ENCODE measurements at regions not wholly inside any gene's neighbourhood (a gene's known extent, or its start where the extent isn't known, plus 50 kb on each side); places are given as distances from the start of the nearest gene placed in this dataset.
"Not testable (repeated sequence)": the region's sequence is repeated elsewhere in the genome, so short reads cannot be mapped to it uniquely, and the experiment has no call there.

- ATAC-seq: no peak
- Mint-ChIP-seq H3K4me3 (no peak overlapping the region), H3K4me1 (no peaks in the 10 kb centered on the region), H3K9me3 (no peaks in the 10 kb centered on the region), H3K27me3 (no peaks in the 10 kb centered on the region), H3K27ac (no peak overlapping the region)
- no peak for DNase-seq
Observed at GRCh38 chr6:8958894-8959511, 523.7 kb upstream of the SLC35B3 start.

- H3K4me3 Mint-ChIP-seq: no peak overlapping the region
- DNase-seq: no peak
- no peak overlapping the region for H3K27ac Mint-ChIP-seq
- H3K27me3 Mint-ChIP-seq: peaks cover 6% of the 10 kb centered on the region
- H3K9me3 Mint-ChIP-seq: no peaks in the 10 kb centered on the region
- no peaks in the 10 kb centered on the region for H3K4me1 Mint-ChIP-seq
- ATAC-seq: no peak
Observed at GRCh38 chr6:8953310-8953709, 518.0 kb upstream of the SLC35B3 start.

- H3K4me1 Mint-ChIP-seq: no peaks in the 10 kb centered on the region
- DNase-seq: no peak
- H3K4me3 Mint-ChIP-seq: no peak overlapping the region
- peaks cover 6% of the 10 kb centered on the region for H3K27me3 Mint-ChIP-seq
- ATAC-seq: no peak
- no peak overlapping the region for H3K27ac Mint-ChIP-seq
- no peaks in the 10 kb centered on the region for H3K9me3 Mint-ChIP-seq
Observed at GRCh38 chr6:8948733-8949132, 513.4 kb upstream of the SLC35B3 start.

GRCh38 chr6:8947900-8948299 lies 512.6 kb upstream of the SLC35B3 start:
- Mint-ChIP-seq H3K4me1 (no peaks in the 10 kb centered on the region), H3K9me3 (no peaks in the 10 kb centered on the region), H3K27ac (no peak overlapping the region), H3K4me3 (no peak overlapping the region), H3K27me3 (peaks cover 4% of the 10 kb centered on the region)
- DNase-seq: no peak
- no peak for ATAC-seq

- no peak overlapping the region for H3K27ac Mint-ChIP-seq
- ATAC-seq (no peak), DNase-seq (no peak)
- H3K4me3 Mint-ChIP-seq: no peak overlapping the region
- no peaks in the 10 kb centered on the region for H3K4me1 Mint-ChIP-seq
- no peaks in the 10 kb centered on the region for H3K27me3 Mint-ChIP-seq
- no peaks in the 10 kb centered on the region for H3K9me3 Mint-ChIP-seq
Observed at GRCh38 chr6:8944548-8944947, 509.2 kb upstream of the SLC35B3 start.

- DNase-seq (no peak), ATAC-seq (no peak)
- Mint-ChIP-seq H3K27ac (no peak overlapping the region), H3K4me3 (no peak overlapping the region), H3K4me1 (no peaks in the 10 kb centered on the region), H3K27me3 (no peaks in the 10 kb centered on the region), H3K9me3 (no peaks in the 10 kb centered on the region)
Observed at GRCh38 chr6:8943073-8943472, 507.7 kb upstream of the SLC35B3 start.

- no peaks in the 10 kb centered on the region for H3K9me3 Mint-ChIP-seq
- H3K4me3 Mint-ChIP-seq: no peak overlapping the region
- ATAC-seq: no peak
- H3K4me1 Mint-ChIP-seq: no peaks in the 10 kb centered on the region
- H3K27me3 Mint-ChIP-seq: no peaks in the 10 kb centered on the region
- no peak for DNase-seq
- H3K27ac Mint-ChIP-seq: no peak overlapping the region
Observed at GRCh38 chr6:8941577-8941976, 506.2 kb upstream of the SLC35B3 start.

GRCh38 chr6:8940356-8940755 lies 505.0 kb upstream of the SLC35B3 start:
- no peak for ATAC-seq
- DNase-seq: no peak
- Mint-ChIP-seq H3K27ac (no peak overlapping the region), H3K4me1 (no peaks in the 10 kb centered on the region), H3K4me3 (no peak overlapping the region), H3K9me3 (no peaks in the 10 kb centered on the region), H3K27me3 (no peaks in the 10 kb centered on the region)

- DNase-seq (no peak), ATAC-seq (no peak)
- H3K4me3 Mint-ChIP-seq: no peak overlapping the region
- no peaks in the 10 kb centered on the region for H3K4me1 Mint-ChIP-seq
- H3K27ac Mint-ChIP-seq: no peak overlapping the region
- H3K27me3 Mint-ChIP-seq: no peaks in the 10 kb centered on the region
- no peaks in the 10 kb centered on the region for H3K9me3 Mint-ChIP-seq
Observed at GRCh38 chr6:8939615-8940014, 504.3 kb upstream of the SLC35B3 start.

GRCh38 chr6:8934318-8934717 lies 499.0 kb upstream of the SLC35B3 start:
- no peak for DNase-seq

GRCh38 chr6:8930009-8930408 lies 494.7 kb upstream of the SLC35B3 start:
- H3K27me3 Mint-ChIP-seq: no peaks in the 10 kb centered on the region
- no peaks in the 10 kb centered on the region for H3K4me1 Mint-ChIP-seq
- ATAC-seq: no peak
- H3K4me3 Mint-ChIP-seq: no peak overlapping the region
- no peak for DNase-seq
- H3K9me3 Mint-ChIP-seq: no peaks in the 10 kb centered on the region
- no peak overlapping the region for H3K27ac Mint-ChIP-seq

More at GRCh38 chr6:8934318-8934717, 499.0 kb upstream of the SLC35B3 start:
- Mint-ChIP-seq H3K4me1 (no peaks in the 10 kb centered on the region), H3K27ac (no peak overlapping the region), H3K4me3 (no peak overlapping the region), H3K27me3 (no peaks in the 10 kb centered on the region), H3K9me3 (no peaks in the 10 kb centered on the region)
- ATAC-seq: no peak

GRCh38 chr6:8920244-8920643 lies 484.9 kb upstream of the SLC35B3 start:
- H3K27me3 Mint-ChIP-seq, DNase-seq, H3K4me1 Mint-ChIP-seq, H3K9me3 Mint-ChIP-seq, ATAC-seq, H3K27ac Mint-ChIP-seq, H3K4me3 Mint-ChIP-seq: not testable (repeated sequence)

- Mint-ChIP-seq H3K4me1 (no peaks in the 10 kb centered on the region), H3K9me3 (peaks cover 0 to 8% of the 10 kb centered on the region in 2 donors), H3K27ac (no peak overlapping the region), H3K4me3 (no peak overlapping the region), H3K27me3 (no peaks in the 10 kb centered on the region)
- ATAC-seq (no peak), DNase-seq (no peak)
Observed at GRCh38 chr6:8918196-8918595, 482.9 kb upstream of the SLC35B3 start.

GRCh38 chr6:8914700-8915099 lies 479.4 kb upstream of the SLC35B3 start:
- Mint-ChIP-seq H3K4me3 (no peak overlapping the region), H3K9me3 (peaks cover 11 to 14% of the 10 kb centered on the region in 2 donors), H3K27me3 (no peaks in the 10 kb centered on the region), H3K27ac (no peak overlapping the region), H3K4me1 (no peaks in the 10 kb centered on the region)
- DNase-seq (no peak), ATAC-seq (no peak)

GRCh38 chr6:8908638-8909037 lies 473.3 kb upstream of the SLC35B3 start:
- Mint-ChIP-seq H3K4me3 (no peak overlapping the region), H3K9me3 (peaks cover 11 to 18% of the 10 kb centered on the region in 2 donors), H3K27ac (no peak overlapping the region), H3K27me3 (peaks cover 10% of the 10 kb centered on the region), H3K4me1 (no peaks in the 10 kb centered on the region)
- ATAC-seq (no peak), DNase-seq (no peak)

- DNase-seq: no peak
- H3K27ac Mint-ChIP-seq: no peak overlapping the region
- no peak for ATAC-seq
- no peaks in the 10 kb centered on the region for H3K4me1 Mint-ChIP-seq
- peaks cover 7 to 12% of the 10 kb centered on the region in 2 donors for H3K9me3 Mint-ChIP-seq
- no peak overlapping the region for H3K4me3 Mint-ChIP-seq
- peaks cover 10% of the 10 kb centered on the region for H3K27me3 Mint-ChIP-seq
Observed at GRCh38 chr6:8906699-8907098, 471.4 kb upstream of the SLC35B3 start.

- Mint-ChIP-seq H3K4me3 (no peak overlapping the region), H3K4me1 (no peaks in the 10 kb centered on the region), H3K9me3 (peaks cover 5 to 7% of the 10 kb centered on the region in 2 donors), H3K27me3 (peaks cover 10% of the 10 kb centered on the region), H3K27ac (no peak overlapping the region)
- DNase-seq (no peak), ATAC-seq (no peak)
Observed at GRCh38 chr6:8905757-8906156, 470.4 kb upstream of the SLC35B3 start.

All from stimulated activated naive CD8-positive, alpha-beta T cell treated with anti-CD3 and anti-CD28 coated beads, Interleukin-15, amount 100 ng/mL, for 72 hours (primary cell).